NCI-H2107 treated with DMSO at 0.1 percent for 48 hours (cell line): ENCODE measurements at regions not wholly inside any gene's neighbourhood (a gene's known extent, or its start where the extent isn't known, plus 50 kb on each side); places are given as distances from the start of the nearest gene placed in this dataset.

Source experiments
- DNase-seq: peaks from one replicate; lab custom pipeline; 2025; ENCODE audit not compliant: unreplicated experiment; lab: John Stamatoyannopoulos, UW

- no peak for DNase-seq
Observed at GRCh38 chr11:10387206-10388083, 67.6 kb upstream of the AMPD3 start.

DNA sequence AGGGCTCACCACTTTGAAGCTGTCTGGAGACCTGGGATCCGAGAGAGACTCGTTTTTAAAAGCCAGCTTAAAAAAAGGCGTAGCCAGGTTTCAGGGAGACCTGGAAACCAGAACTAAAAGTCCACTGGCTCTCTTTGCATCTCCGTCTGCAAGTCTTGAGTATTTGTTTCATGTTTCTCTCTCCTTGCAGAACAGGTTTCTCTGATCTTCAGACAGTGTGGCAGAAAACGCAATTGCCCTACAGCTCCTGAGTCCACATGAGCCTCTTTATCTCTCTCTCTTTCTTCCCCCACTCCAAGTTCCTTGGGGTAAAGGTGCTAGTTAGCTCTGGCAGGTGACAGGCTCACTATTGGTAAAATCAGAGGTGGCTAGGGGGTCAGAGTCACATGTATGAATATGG lies 67.0 kb upstream of the AMPD3 start:
- no peak for DNase-seq

DNA sequence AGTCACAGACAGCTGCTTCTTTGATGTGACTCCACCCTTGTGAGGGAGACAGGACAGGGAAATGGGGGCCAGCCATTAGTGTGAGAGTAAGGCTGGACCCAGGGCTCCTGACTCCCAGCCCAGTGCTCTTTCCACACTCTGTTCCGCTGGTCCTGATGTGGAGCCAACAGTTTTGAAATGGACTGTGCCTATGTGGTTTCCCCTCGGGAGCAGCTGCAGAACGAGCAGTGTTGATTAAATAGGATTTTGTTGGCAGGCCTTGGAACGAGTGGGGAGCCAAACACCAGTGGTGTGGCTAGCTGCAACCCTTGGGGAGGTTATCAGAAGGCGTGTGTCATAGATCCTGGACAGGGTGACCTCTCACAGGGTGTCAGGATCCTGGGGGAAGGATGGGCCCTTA lies 66.5 kb upstream of the AMPD3 start:
- DNase-seq = no peak

- DNase-seq = no peak
Observed at GRCh38 chr11:10390375-10390774, 64.7 kb upstream of the AMPD3 start.

DNA sequence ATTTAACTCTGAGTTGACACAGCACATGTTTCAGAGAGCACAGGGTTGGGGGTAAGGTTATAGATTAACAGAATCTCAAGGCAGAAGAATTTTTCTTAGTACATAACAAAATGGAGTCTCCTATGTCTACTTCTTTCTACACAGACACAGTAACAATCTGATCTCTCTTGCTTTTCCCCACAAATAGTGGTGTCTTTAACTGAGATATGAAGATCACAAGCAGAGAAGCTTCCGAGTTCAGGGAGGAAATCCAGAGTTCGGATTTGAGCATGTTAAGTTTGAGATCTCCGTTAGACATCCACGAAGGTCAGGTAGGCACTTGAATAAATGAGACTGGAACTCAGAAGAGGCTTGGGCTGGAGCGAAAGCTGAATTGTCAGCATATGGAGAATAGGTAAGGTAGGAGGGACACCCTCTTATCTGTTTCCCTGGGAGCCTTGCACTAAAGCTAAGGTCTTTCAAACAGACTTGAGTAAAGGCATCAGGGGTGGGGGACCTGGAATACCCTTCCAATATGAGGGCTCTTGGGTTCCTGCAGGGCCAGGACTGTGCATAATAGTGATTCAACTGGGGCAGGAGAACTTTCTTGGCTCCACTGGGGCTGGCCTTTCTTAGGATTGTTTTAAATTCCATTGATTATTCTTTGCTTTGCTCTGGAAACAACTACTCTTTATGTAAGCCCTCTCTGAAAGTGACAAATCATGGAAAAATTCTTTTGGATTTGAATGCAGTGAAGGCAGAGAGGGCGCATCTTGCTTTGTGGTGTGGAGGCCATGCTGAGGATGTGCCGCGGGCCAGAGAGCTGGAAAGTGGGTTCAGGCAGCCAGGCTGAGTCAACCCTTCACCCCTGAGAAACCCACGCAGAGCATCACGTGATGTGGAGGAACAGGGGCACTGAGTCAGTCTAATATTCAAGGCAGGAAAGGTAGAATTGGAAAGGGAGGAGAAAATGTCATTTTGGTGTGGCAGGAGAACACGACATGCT lies 62.7 kb upstream of the AMPD3 start:
- DNase-seq = no peak

GRCh38 chr11:10394229-10395101 lies 60.6 kb upstream of the AMPD3 start:
- no peak for DNase-seq

DNA sequence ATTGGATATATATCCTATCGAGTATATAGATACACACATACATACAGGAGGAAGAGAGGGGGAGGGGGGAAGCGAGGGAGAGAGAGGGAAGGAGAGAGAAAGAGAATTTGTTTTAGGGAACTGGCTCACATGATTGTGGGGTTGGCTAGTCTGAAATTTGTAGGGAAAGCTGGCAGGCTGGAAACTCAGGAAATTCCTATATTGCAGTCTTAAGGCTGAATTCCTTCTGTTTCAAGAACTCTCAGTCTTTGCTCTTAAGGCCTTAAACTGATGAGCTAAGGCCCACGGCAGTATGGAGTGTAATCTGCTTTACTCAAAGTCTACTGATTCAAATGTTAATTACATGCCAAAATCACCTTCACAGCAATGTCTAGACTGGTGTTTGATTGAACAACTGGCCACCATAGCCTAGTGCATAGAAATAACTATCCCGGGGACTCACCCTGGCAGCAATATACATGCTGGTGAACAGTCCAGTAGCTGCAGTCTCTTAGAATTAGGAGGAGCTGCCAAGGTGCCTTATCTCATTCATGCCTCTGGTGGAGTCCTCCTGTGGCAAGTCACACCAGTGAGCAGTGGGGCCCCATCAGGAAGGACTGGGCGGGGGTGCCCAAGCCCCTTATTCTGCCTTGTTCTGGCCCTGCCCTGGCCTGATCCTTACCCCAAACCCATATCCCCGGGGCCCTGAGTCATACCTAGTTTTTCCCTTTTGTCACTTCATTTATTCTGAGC lies 59.7 kb upstream of the AMPD3 start:
- DNase-seq = no peak

- DNase-seq = no peak
Observed at GRCh38 chr11:10396771-10397170, 58.3 kb upstream of the AMPD3 start.

DNA sequence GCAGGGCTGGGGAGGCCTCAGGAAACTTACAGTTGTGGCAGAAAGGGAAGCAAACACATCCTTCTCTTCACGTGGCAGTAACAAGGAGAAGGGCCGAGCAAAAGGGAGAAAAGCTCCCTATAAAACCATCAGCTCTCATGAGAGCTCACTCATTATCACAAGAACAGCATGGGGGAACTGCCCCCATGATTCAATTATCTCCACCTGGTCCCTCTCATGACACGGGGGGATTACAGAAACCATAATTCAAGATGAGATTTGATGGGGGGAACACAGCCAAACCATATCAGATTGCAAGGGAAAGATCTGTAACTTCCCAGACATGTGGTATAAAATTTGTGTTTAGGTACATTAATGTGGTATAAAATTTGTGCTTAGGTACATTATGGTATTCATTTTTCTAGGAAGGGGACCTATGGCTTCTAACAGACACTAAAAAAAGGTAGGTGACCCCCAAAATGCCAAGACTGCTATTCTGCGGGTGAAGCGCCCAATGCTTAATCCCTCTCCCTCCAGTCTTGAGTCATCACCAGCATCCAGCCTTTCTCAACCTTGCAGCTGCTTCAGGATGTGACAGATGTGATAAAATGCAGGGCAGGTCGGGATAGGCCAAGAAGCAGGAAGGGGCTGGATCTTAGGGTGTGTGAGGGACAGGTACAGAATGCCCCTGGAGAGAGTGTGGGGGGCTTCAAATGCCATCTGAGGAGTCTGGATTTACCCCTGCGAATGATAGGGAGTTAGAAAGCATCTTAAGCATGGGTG lies 57.7 kb upstream of the AMPD3 start:
- DNase-seq = no peak

- DNase-seq = no peak
Observed at GRCh38 chr11:10398525-10398924, 56.5 kb upstream of the AMPD3 start.

DNA sequence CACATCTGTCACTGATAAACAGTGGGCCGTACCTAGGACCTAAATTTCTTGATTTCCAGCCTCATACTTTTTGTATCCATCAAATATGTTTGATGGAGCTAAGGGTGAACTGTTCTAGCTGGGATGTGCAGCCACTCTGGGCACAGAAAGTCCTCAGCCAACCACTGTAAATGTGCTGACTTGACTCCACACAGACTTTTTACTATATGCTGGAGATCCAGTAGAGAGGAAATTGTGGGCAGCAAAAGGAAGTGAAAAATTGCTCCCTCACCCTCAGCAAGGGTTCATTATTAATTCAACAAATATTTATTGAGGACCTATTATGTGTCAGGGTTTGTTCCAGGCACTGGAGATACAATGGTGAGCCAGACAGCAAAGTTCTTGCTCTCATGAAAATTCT lies 54.2 kb upstream of the AMPD3 start:
- DNase-seq = no peak

GRCh38 chr11:10401256-10401655 lies 53.8 kb upstream of the AMPD3 start:
- no peak for DNase-seq

- DNase-seq = no peak
Observed at GRCh38 chr11:10401696-10402392, 53.2 kb upstream of the AMPD3 start.
